HEK293 (cell line): ENCODE measurements at regions not wholly inside any gene's neighbourhood (a gene's known extent, or its start where the extent isn't known, plus 50 kb on each side); places are given as distances from the start of the nearest gene placed in this dataset.

ENCODE experiments used
- CTCF ChIP-seq: fragments of 450-650 bp; formaldehyde crosslinking; IDR thresholded peaks from 2 replicates; pipeline ENCODE4 v1.5.1; 2016; ENCODE audit warnings: missing biosample characterization, missing genetic modification characterization
- ELK4 ChIP-seq: IDR thresholded peaks from 2 replicates; pipeline ENCODE4 v1.6.1; 2011; ENCODE audit warnings: mild to moderate bottlenecking, low read depth, low read length, borderline replicate concordance
- GLI4 ChIP-seq: fragments of 450-650 bp; formaldehyde crosslinking; IDR thresholded peaks from 2 replicates; pipeline ENCODE4 v1.5.1; 2016; ENCODE audit warnings: missing biosample characterization, missing genetic modification characterization
- IKZF3 ChIP-seq: fragments of 450-650 bp; IDR thresholded peaks from 2 replicates; pipeline ENCODE4 v1.5.0; 2018; ENCODE audit warnings: missing biosample characterization, mild to moderate bottlenecking, missing genetic modification characterization, moderate library complexity
- KLF9 ChIP-seq: fragments of 450-650 bp; formaldehyde crosslinking; IDR thresholded peaks from 2 replicates; pipeline ENCODE4 v1.5.1; 2016; ENCODE audit warnings: missing biosample characterization, missing genetic modification characterization, low read depth
- ZBTB26 ChIP-seq: fragments of 450-650 bp; formaldehyde crosslinking; optimal IDR thresholded peaks from 2 replicates; pipeline ENCODE3; 2016; ENCODE audit warnings: missing biosample characterization, mild to moderate bottlenecking, missing genetic modification characterization
- ZBTB44 ChIP-seq: fragments of 450-650 bp; IDR thresholded peaks from 2 replicates; pipeline ENCODE4 v1.5.1; 2018; ENCODE audit warnings: missing biosample characterization, mild to moderate bottlenecking, missing genetic modification characterization
- ZNF155 ChIP-seq: fragments of 450-650 bp; formaldehyde crosslinking; IDR thresholded peaks from 2 replicates; pipeline ENCODE4 v1.5.1; 2016; ENCODE audit warnings: missing biosample characterization, missing genetic modification characterization
- ZNF175 ChIP-seq: fragments of 450-650 bp; formaldehyde crosslinking; IDR thresholded peaks from 2 replicates; pipeline ENCODE4 v1.5.1; 2016; ENCODE audit warnings: missing biosample characterization, missing genetic modification characterization
- ZNF26 ChIP-seq: fragments of 450-650 bp; formaldehyde crosslinking; IDR thresholded peaks from 2 replicates; pipeline ENCODE4 v1.5.1; 2016; ENCODE audit warnings: missing biosample characterization, missing genetic modification characterization
- ZNF423 ChIP-seq: fragments of 450-650 bp; formaldehyde crosslinking; IDR thresholded peaks from 2 replicates; pipeline ENCODE4 v1.5.1; 2016; ENCODE audit warnings: missing biosample characterization, missing genetic modification characterization
- ZNF548 ChIP-seq: fragments of 450-650 bp; formaldehyde crosslinking; IDR thresholded peaks from 2 replicates; pipeline ENCODE4 v1.5.1; 2016; ENCODE audit warnings: missing biosample characterization, missing genetic modification characterization
- ZNF843 ChIP-seq: fragments of 450-650 bp; formaldehyde crosslinking; IDR thresholded peaks from 2 replicates; pipeline ENCODE4 v1.5.1; 2016; ENCODE audit warnings: missing biosample characterization, missing genetic modification characterization

GRCh38 chr16:79721270-79721669 lies 120.7 kb upstream of the MAF start:
- TF ChIP-seq ZNF175, result no peak
- TF ChIP-seq CTCF, result no peak
- TF ChIP-seq ELK4, result no peak
- no peak for TF ChIP-seq ZBTB44 (tag by site-specific recombination)
- no peak for TF ChIP-seq ZNF423 (tag by site-specific recombination)
- no peak for TF ChIP-seq ZBTB26
- TF ChIP-seq IKZF3 (tag by site-specific recombination), result no peak
- no peak for TF ChIP-seq ZNF843
- no peak for TF ChIP-seq ZNF26 (tag by site-specific recombination)
- TF ChIP-seq KLF9 (tag by site-specific recombination), result no peak
- TF ChIP-seq GLI4 (tag by site-specific recombination), result no peak
- TF ChIP-seq ZNF548 (tag by site-specific recombination), result no peak
- no peak for TF ChIP-seq ZNF155
